ENCODE measurements at regions not wholly inside any gene's neighbourhood (a gene's known extent, or its start where the extent isn't known, plus 50 kb on each side); places are given as distances from the start of the nearest gene placed in this dataset.

- no peaks in the 10 kb centered on the region for H4K20me1 ChIP-seq (ENCODE audit: insufficient read depth)
These were observed 145.9 kb upstream of the FAM13C start for GRCh38 chr10:59508296-59508695.

GRCh38 chr10:59505926-59506325 lies 143.6 kb upstream of the FAM13C start:
- no peaks in the 10 kb centered on the region for H3K36me3 ChIP-seq (ENCODE audit: insufficient read depth, low read length)
- no peak overlapping the region for H2AFZ ChIP-seq (ENCODE audit: low read depth, low read length)
- H3K9ac ChIP-seq (ENCODE audit: low read length), result no peak overlapping the region
- H3K79me2 ChIP-seq (replicated peaks; ENCODE audit: insufficient read depth, low read length), result no peaks in the 10 kb centered on the region
- no peaks in the 10 kb centered on the region for H3F3A ChIP-seq (ENCODE audit: insufficient read depth, low read length, poor library complexity, severe bottlenecking)
- H4K20me1 ChIP-seq (ENCODE audit: insufficient read depth), result no peaks in the 10 kb centered on the region
- H3K4me2 ChIP-seq (ENCODE audit: low read length), result no peak overlapping the region
- no peak overlapping the region for H3K27ac ChIP-seq (ENCODE audit: low read length)
- H3K4me3 ChIP-seq (ENCODE audit: low read length), result no peak overlapping the region
- H3K9me2 ChIP-seq (ENCODE audit: insufficient read depth, low read length), result no peaks in the 10 kb centered on the region
- H3K9me3 ChIP-seq (ENCODE audit: low read length), result no peaks in the 10 kb centered on the region
- H3K27me3 ChIP-seq (ENCODE audit: insufficient read depth, low read depth, low read length), result no peaks in the 10 kb centered on the region
- TF ChIP-seq EP300 (conservative IDR thresholded peaks at IDR 0.05; ENCODE audit: poor library complexity, severe bottlenecking) (no peak), SMC3 (conservative IDR thresholded peaks at IDR 0.05; ENCODE audit: poor library complexity) (no peak), TAF1 (IDR thresholded peaks at IDR 0.05; ENCODE audit: low read depth) (no peak), REST (IDR thresholded peaks at IDR 0.05; ENCODE audit: borderline replicate concordance) (no peak), RAD21 (conservative IDR thresholded peaks at IDR 0.05) (no peak), POLR2AphosphoS5 (IDR thresholded peaks at IDR 0.05) (no peak), EZH2 (IDR thresholded peaks at IDR 0.05; ENCODE audit: borderline replicate concordance, insufficient read depth, low read length, poor library complexity, severe bottlenecking) (no peak)

More at GRCh38 chr10:59508296-59508695, 145.9 kb upstream of the FAM13C start:
- TF ChIP-seq EZH2 (IDR thresholded peaks at IDR 0.05; ENCODE audit: borderline replicate concordance, insufficient read depth, low read length, poor library complexity, severe bottlenecking) (no peak), EP300 (conservative IDR thresholded peaks at IDR 0.05; ENCODE audit: poor library complexity, severe bottlenecking) (no peak), POLR2AphosphoS5 (IDR thresholded peaks at IDR 0.05) (no peak), RAD21 (conservative IDR thresholded peaks at IDR 0.05) (no peak), TAF1 (IDR thresholded peaks at IDR 0.05; ENCODE audit: low read depth) (no peak), SMC3 (conservative IDR thresholded peaks at IDR 0.05; ENCODE audit: poor library complexity) (no peak), REST (IDR thresholded peaks at IDR 0.05; ENCODE audit: borderline replicate concordance) (no peak), CTCF (IDR thresholded peaks at IDR 0.05; ENCODE audit: poor library complexity, severe bottlenecking) (no peak), MXI1 (conservative IDR thresholded peaks at IDR 0.05; ENCODE audit: poor library complexity, severe bottlenecking) (no peak)
- no peaks in the 10 kb centered on the region for H3K79me2 ChIP-seq (replicated peaks; ENCODE audit: insufficient read depth, low read length)
- no peak overlapping the region for H3K9ac ChIP-seq (ENCODE audit: low read length)
- H3K27me3 ChIP-seq (ENCODE audit: insufficient read depth, low read depth, low read length), result no peaks in the 10 kb centered on the region
- no peak overlapping the region for H3K4me3 ChIP-seq (ENCODE audit: low read length)
- no peak overlapping the region for H3K27ac ChIP-seq (ENCODE audit: low read length)
- H3K36me3 ChIP-seq (ENCODE audit: insufficient read depth, low read length), result no peaks in the 10 kb centered on the region
- no peaks in the 10 kb centered on the region for H3K9me2 ChIP-seq (ENCODE audit: insufficient read depth, low read length)
- H3F3A ChIP-seq (ENCODE audit: insufficient read depth, low read length, poor library complexity, severe bottlenecking), result no peaks in the 10 kb centered on the region
- no peaks in the 10 kb centered on the region for H3K9me3 ChIP-seq (ENCODE audit: low read length)
- no peak overlapping the region for H3K4me2 ChIP-seq (ENCODE audit: low read length)
- no peak overlapping the region for H2AFZ ChIP-seq (ENCODE audit: low read depth, low read length)

Data from neural cell (in vitro differentiated cells).